ENCODE measurements at regions not wholly inside any gene's neighbourhood (a gene's known extent, or its start where the extent isn't known, plus 50 kb on each side); places are given as distances from the start of the nearest gene placed in this dataset.

GRCh38 chr9:129309041-129309430, 131.0 kb upstream of the IER5L start:
- 96% methylated on average over 8 of the region's 8 CpGs; no CpG with 5 or more reads in 1 of the 2 experiments for WGBS, 2 experiments (ENCODE audit: extremely low coverage in 1 of 2, insufficient coverage in 1 of 2, insufficient read length in 1 of 2, insufficient replicate concordance in 2 of 2, low coverage in 1 of 2, low lambda C conversion rate in 2 of 2, missing lambda C conversion rate in 1 of 2)
- H3K4ac ChIP-seq (replicated peaks; ENCODE audit: insufficient read length, low read depth, low read length), result no peak overlapping the region
- FAIRE-seq, result no peak

More at GRCh38 chr9:129309041-129309430, 131.0 kb upstream of the IER5L start:
- Histone ChIP-seq H3K27ac (ENCODE audit: low read depth, low read length) (no peak overlapping the region), H2BK15ac (ENCODE audit: low read length) (no peak overlapping the region), H3K9ac (replicated peaks in 1 of 4; ENCODE audit: extremely low read depth in 1 of 4, low read depth in 3 of 4, low read length in 3 of 4) (no peak overlapping the region), H2BK120ac (replicated peaks; ENCODE audit: low read depth, low read length) (no peak overlapping the region), H2BK12ac (ENCODE audit: low read depth, low read length) (no peak overlapping the region), H3K56ac (replicated peaks; ENCODE audit: insufficient read length, low read depth, low read length) (no peak overlapping the region), H3K4me3 (ENCODE audit: extremely low read depth in 1 of 4, insufficient read depth in 2 of 4, low read depth in 3 of 4, low read length in 4 of 4) (no peak overlapping the region), H3K23me2 (ENCODE audit: low read depth, low read length) (no peaks in the 10 kb centered on the region), H2BK5ac (ENCODE audit: low read depth, low read length) (no peak overlapping the region), H3K9me3 (ENCODE audit: insufficient read depth in 2 of 2, low read depth in 1 of 2, low read length in 1 of 2) (no peaks in the 10 kb centered on the region), H2BK20ac (ENCODE audit: low read length) (no peak overlapping the region), H4K8ac (ENCODE audit: extremely low read depth, insufficient read depth, low read length) (no peak overlapping the region), H4K91ac (replicated peaks; ENCODE audit: insufficient read length, low read length) (no peak overlapping the region), H3K36me3 (ENCODE audit: control insufficient read depth in 2 of 4, insufficient read depth in 4 of 4, low read length in 3 of 4) (no peaks in the 10 kb centered on the region), H3K79me1 (ENCODE audit: low read depth, low read length) (no peaks in the 10 kb centered on the region), H4K20me1 (replicated peaks in 1 of 2; ENCODE audit: control insufficient read depth in 1 of 2, insufficient read depth in 2 of 2, low read length in 2 of 2) (no peaks in the 10 kb centered on the region), H3K4me1 (replicated peaks in 1 of 4; ENCODE audit: control insufficient read depth in 3 of 4, insufficient read depth in 4 of 4, low read length in 3 of 4) (peaks cover 0 to 3% (median 0%) of the 10 kb centered on the region in 4 experiments; a peak in 2 of 7 replicates), H3K23ac (ENCODE audit: insufficient read length) (no peak overlapping the region), H3K18ac (ENCODE audit: extremely low read depth, low read length) (no peak overlapping the region), H3K79me2 (ENCODE audit: control insufficient read depth in 1 of 2, insufficient read depth in 2 of 2, low read length in 2 of 2) (no peaks in the 10 kb centered on the region), H3K27me3 (replicated peaks in 1 of 4; ENCODE audit: control insufficient read depth in 3 of 4, extremely low read depth in 1 of 4, insufficient read depth in 3 of 4, low read length in 3 of 4) (no peaks in the 10 kb centered on the region; a peak in 1 of 7 replicates), H2AFZ (ENCODE audit: low read length) (no peak overlapping the region), H3K4me2 (ENCODE audit: insufficient read depth in 1 of 2, low read depth in 2 of 2, low read length in 2 of 2) (no peak overlapping the region), H4K5ac (ENCODE audit: insufficient read length, low read depth, low read length) (no peak overlapping the region), H2AK5ac (ENCODE audit: low read depth, low read length) (0 out of 2 replicates have a peak overlapping the region, but pooled peaks have one; percentile 5), H3K14ac (ENCODE audit: insufficient read length) (no peak overlapping the region)
- ChIA-PET CTCF (ENCODE audit: partially characterized antibody) (interaction anchor here (0.9 to 3.7 kb wide), 4 partner anchors 16 to 167 kb away, joined by 3 to 10 read pairs (median 4); no protein-coding TSS in a partner anchor), POLR2A (ENCODE audit: partially characterized antibody) (interaction anchor here (0.8 kb wide), 1 partner anchor 15 kb away, joined by 3 read pairs; no protein-coding TSS in a partner anchor)
- no peak for DNase-seq (ENCODE audit: low read depth in 1 of 2, low spot score in 2 of 2)
- TF ChIP-seq KDM1A (IDR thresholded peaks at IDR 0.05; ENCODE audit: borderline replicate concordance, low read length), result peak; percentile 76
- TF ChIP-seq NRF1 (IDR thresholded peaks at IDR 0.05; ENCODE audit: low read depth, low read length), result no peak
- no peak for TF ChIP-seq SUZ12 (IDR thresholded peaks at IDR 0.05; ENCODE audit: low read length)
- no peak for TF ChIP-seq ASH2L (IDR thresholded peaks at IDR 0.05; ENCODE audit: low read length)
- TF ChIP-seq BCL11A (IDR thresholded peaks at IDR 0.05; ENCODE audit: low read depth in 2 of 2, low read length in 2 of 2), result no peak
